HG02938 (cell line): ENCODE measurements at regions not wholly inside any gene's neighbourhood (a gene's known extent, or its start where the extent isn't known, plus 50 kb on each side); places are given as distances from the start of the nearest gene placed in this dataset.
"Not testable (repeated sequence)": the region's sequence is repeated elsewhere in the genome, so short reads cannot be mapped to it uniquely, and the experiment has no call there.

Experiments
- ATAC-seq: cut with Tn5 transposase; IDR thresholded peaks from one replicate; pipeline ENCODE4 v1.9.1; 2021; ENCODE audit warnings: mild to moderate bottlenecking, moderate library complexity; ENCODE audit not compliant: unreplicated experiment

DNA sequence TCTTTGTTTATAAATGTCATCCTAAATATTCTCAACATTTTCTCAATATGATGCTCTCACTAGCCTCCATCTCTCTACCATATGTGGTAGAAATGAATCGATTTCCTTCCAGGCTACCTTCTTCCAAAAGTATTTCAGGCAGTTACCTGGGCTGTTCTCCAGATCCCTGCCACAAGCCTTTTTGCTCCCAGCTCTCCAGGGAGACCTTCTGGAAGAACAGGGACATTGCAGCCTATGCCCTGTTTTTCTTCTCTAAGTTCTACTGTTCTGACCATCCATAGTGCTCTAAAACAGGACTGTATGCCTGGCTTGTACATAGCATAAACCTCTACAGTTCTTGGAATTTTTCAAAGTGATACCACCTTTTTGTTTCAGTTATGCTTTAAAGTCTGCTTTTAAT lies 552.8 kb downstream of the ANKRD7 start:
- no peak for ATAC-seq

DNA sequence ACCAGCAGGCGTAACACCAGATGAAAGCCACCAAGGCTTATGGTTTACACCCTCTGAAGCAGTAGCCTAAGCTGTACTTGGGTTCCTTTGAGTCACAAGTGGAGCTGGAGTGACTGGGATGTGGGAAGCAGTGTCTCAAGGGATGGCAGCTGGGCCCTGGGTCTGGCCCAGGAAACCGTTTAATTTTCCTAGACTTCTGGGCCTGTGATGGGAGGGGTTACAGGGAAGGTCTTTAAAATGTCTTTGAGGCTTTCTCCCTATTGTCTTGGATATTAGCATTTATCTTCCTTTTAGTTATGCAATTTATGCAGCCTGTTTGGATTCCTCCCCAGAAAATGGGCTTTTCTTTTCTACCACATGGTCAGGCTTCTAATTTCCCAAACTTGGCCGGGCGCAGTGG lies 568.2 kb downstream of the ANKRD7 start:
- no peak for ATAC-seq

DNA sequence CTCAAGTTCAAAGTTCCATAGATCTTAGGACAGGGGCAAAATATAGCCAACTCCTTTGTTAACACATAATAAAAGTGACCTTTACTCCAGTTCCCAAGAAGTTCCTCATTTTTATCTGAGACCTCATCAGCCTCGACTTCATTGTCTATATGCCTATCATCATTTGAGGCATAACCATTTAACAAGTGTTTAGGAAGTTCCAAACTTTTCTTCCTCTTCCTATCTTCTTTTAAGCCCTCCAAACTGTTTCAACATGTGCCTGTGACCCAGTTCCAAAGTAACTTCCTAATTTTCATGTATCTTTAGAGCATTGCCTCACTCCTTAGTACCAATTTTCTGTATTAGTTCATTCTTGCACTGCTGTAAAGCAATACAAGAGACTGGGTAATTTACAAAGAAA lies 569.1 kb downstream of the ANKRD7 start:
- ATAC-seq = no peak

DNA sequence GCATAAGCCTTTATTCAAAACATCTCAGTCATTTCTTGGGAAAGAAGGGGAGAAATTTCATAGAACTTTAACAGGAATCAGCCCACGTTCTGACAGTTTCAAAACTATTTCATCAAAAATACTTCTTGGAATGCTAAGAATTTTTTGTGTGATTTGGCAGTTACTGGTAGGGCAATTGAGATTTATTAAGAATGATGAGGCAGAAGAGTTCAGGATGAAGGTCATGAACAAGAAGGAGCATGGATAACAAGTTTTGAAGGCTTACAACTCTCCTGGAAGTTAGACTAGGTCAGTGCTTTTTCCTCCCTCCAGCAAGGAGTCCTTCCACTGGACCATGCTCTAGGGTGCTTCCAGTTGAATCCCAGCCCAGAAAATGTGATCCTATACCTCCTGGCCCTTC lies 569.9 kb downstream of the ANKRD7 start:
- ATAC-seq = no peak

DNA sequence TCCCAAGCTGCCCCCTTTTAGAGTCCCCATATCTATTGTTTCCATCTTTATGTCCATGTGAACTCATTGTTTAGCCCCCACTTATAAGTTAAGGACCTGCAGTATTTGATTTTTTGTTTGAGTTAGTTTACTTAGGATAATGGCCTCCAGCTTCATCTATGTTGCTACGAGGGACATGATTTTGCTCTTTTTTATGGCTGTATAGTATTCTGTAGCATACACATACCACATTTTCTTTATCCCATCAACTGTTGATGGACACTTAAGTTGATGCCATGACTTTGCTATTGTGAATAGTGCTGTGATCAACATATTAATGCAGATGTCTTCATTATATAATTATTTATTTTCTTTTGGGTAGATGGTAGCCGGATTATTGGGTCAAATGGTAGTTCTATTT lies 576.9 kb downstream of the ANKRD7 start:
- no peak for ATAC-seq

DNA sequence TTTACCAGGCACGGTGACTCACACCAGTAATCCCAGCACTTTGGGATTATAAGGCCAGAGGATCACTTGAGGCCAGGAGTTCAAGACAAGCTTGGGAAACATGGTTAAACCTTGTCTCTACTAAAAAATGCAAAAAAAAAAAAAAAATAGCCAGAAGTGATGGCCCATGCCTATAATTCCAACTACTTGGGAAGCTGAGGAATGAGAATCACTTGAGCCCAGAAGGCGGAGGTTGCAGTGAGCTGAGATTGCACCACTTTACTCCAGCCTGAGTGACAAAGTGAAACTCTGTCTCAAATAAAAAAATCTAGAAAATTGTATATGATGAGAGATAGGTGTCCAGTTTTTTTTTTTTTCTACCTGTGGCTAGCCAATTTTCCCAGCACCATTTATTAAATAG lies 578.2 kb downstream of the ANKRD7 start:
- ATAC-seq = no peak

DNA sequence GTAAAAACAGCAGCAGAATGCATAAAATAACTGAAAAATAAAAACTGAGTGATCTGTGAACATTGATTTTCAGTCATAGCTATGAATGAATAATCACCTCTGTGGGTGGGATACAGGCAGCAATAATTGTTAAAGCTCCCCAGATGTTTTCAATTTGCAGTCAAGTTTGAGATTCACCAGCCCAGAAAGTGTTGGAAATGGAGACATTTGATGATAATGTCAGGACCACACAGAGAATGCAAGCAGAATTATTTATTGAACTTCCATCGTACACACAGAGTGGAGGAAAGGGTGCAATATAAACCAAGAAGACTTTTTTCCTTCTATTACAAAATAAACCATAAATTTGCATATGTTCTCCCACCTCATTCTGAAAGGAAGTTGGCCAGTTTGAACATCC lies 601.7 kb downstream of the ANKRD7 start:
- ATAC-seq = no peak

DNA sequence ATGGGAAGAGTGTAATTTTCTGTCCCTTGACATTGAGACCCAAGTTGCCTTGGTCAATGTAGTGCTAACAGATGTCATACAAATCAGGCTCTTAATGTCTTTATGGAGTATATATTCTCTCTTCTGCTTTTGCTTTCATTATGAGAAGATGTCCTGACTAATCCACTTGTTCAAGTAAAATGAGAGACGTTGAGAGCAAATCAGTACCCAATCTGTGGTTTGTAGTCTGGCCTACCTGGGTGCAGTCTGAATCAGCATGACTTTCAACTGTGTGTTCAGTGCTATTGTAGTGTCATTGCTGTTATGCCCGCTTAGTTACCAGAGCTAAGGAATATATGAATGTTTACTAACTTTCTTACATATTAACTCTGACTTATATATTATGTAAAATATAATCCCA lies 612.4 kb downstream of the ANKRD7 start:
- ATAC-seq = peak; percentile 99

DNA sequence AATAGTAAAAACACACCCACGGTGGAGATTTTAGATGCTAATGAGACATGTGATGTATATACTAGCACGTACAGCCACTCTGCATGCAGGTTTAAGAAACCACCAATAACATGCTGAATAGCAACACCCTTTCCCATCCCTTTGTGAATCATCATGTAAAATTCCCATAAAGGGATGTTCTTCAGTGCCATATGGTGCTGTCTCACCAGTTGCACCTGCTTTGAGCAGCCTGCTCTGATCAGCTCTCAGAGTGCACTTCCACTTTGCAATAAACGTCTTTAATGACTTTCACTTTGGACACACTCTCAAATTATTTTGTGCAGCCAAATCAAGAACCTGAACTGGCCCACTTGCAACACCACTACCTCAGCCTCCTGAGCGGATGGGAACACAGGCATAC lies 615.0 kb downstream of the ANKRD7 start:
- no peak for ATAC-seq

DNA sequence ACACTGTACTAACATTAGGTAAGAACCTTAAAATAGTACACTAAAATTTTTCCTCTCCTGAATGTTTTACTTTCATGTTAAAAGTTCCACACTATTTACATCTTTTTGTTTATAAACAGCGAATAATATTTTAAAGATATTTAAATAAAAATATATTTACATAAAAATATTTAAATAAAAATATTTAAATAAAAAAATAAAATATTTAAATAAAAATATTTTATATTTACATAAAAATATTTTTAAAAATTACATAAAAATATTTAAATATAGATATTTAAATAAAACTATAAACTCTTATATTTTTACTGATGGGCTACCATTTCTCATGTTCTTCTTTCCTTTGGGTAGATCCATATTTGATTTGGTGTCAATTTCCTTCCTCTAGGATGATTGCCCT lies 619.0 kb downstream of the ANKRD7 start:
- ATAC-seq = no peak

DNA sequence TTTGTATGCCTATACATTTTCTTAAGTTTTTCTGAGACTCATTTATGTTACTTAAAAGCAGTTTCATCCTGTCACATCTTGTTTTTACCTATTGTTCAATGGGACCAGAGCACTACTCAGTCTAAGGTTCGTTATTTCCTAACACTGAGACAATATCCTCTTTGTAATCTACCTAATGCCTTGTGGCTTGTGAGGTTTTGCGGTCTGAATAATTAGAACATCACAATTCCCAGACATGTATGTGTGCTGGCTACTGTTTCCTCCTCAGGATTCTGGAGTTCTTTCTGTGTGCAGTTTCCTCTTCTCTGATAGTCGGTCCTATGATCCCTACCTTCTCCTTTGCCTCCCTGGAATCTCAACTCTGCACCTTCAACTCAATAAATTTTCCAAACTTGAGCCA lies 620.2 kb downstream of the ANKRD7 start:
- ATAC-seq = no peak

DNA sequence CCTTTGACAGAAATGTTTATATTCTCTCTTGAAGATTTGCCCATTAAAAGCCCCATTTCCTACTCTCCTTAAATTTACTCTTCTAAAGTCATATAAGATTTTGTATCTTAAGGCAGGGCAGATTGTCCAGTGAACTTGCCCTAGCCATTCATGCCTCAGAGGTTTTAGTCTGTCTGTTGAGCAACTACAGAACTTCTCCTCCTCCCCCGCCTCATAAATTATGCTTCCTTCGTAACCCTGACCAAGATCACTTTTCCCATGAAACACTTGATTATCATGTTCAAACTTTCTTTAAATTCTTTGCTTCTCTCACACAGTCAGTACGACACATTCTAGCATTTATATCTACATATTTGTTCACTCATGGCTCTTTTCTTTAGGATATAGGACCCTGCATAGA lies 621.3 kb downstream of the ANKRD7 start:
- ATAC-seq = no peak

DNA sequence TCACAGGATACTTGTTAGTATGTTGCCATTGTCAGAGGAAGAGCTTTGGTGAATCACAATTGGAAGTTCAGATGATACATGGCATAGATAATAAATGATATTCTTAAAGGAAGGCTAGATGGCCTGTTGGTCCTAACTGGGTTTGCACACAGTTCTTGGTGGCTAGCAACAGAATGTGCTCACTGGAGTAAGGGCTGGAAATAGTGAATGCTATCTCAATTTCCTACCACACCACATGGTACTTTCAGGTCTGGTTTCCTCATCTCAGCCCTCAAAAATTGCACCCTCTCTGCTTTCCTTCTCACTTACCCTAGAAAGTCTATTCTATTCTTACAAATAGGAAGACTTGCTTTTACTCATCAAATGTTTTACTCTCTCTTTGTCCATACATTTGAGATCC lies 622.5 kb downstream of the ANKRD7 start:
- ATAC-seq = no peak

DNA sequence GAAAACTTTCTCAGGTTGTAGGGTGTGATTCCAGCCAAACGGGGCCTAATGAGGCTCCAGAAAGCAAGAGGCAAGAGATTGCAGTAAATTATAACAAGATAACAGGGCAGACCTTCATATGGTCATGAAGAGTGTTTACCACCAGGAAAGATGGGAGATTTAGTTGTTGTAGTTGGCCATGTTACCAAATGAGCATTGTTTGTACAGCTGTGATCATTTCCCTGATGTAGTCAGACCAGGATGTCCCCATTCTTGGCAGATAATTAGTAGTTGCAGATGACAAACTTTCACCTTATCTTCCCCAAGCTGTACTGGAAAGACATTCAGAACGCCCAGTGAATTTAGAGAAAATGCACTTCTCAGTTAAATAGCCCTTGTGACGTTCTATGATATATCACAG lies 630.8 kb downstream of the ANKRD7 start:
- ATAC-seq = no peak

DNA sequence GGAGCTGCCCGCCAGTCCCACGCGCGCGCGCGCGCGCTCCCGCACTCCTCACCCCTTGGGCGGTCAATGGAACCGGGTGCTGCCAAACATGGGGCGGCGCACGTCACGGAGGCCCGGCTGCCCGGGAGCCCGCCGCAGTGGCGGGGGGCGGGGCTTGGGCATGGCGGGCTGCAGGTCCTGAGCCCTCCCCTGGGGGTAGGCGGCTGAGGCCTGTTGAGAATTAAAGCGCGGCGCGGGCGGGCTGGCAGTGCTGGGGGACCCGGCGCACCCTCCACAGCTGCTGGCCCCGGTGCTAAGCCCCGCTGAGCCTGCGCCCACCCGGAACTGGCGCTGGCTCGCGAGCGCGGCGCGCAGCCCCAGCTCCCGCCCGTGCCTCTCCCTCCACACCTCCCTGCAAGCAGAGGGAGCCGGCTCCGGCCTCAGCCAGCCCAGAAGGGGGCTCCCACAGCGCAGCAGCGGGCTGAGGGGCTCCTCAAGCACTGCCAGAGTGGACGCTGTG lies 634.2 kb downstream of the ANKRD7 start:
- no peak for ATAC-seq

DNA sequence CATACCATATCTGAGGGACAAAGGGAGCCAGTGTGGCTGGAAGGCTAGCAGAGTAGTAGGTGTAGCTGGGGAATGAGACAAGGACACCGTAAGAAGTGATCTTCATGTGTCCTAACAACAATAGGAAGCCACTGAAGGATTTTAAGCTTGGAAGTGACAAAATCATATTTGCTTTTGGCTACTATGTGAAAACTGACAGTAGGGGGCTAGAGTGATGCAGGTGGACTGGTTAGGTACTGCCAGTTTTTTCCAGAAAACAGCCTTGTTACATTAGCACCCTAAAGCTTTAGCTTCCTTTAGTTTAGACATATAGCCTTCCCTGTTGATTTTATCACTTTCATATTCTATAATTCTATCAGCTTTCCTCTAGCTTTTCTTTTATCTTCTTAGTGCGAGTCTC lies 637.1 kb downstream of the ANKRD7 start:
- no peak for ATAC-seq

DNA sequence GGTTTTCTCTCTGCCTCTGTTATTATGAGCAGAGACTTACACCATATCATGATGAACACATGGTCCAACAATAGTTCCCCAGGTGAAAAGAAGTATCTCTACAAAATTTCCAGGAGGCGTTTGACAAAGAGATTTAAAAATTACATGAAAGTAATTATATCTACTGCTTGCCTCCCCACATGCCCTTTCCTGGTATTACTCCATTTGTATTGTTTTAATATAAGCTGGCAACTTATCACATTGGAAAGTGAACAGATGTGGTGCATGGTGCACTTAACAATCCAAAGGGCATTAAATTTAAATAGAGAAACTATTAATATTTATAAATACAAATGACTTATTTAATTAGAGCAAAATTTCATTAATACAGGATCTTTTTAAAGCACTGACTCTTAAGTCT lies 638.2 kb downstream of the ANKRD7 start:
- no peak for ATAC-seq

DNA sequence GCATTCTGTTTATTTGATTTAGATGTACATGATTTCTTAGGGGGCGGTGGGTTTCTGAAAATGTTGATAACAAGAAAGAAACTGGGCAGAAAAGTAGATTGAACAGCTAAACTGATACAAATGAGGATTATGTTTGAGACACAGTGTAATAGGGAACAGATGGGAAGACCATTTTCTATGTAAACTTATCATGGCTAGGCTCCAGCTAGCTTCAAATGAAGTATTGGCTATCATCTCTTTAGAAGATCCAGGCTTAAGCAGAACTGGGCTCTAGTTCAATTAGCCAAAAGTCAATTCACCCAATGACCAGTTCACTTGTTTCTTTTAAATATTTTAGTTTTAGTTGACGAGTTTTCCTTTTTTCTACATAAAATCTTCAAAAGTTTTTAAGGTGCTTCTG lies 639.5 kb downstream of the ANKRD7 start:
- ATAC-seq = no peak

DNA sequence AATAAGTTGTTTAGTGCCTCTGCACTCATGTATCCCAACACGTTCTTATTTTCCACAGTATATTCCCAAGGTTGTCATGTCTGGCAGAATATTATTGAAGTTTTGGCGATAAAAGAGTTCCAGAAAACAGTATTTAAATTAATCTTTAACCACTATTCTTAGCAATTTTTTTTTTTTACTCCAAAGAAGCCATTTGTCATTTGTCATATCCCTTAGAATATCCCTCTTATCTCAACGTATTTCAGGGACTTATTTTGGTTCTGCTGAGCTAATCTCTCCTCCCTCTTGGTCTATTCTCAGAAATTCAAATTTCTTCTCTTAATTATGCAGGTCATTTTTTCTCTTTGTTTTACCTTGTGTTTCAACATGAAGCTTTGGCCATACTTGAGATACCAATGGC lies 643.4 kb downstream of the ANKRD7 start:
- no peak for ATAC-seq

DNA sequence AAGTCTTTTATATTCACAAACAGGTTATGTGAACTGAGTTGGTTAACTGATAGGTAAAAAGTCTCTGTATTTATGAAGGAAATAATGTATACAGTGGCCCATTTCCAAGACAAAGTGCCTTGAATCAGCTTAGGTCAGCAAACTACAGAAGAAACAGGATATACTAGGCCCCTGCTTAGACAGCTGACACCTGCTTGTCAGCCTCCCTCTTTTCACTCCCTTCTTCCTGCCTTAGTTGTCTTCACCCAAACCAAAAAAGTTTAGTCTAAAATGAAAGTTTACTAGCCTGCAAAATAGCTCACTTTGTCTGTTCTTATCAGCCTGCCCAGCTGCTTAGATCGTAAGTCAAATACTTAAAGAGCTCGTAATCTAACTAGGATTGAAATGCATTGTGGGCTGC lies 644.6 kb downstream of the ANKRD7 start:
- not testable (repeated sequence) for ATAC-seq

DNA sequence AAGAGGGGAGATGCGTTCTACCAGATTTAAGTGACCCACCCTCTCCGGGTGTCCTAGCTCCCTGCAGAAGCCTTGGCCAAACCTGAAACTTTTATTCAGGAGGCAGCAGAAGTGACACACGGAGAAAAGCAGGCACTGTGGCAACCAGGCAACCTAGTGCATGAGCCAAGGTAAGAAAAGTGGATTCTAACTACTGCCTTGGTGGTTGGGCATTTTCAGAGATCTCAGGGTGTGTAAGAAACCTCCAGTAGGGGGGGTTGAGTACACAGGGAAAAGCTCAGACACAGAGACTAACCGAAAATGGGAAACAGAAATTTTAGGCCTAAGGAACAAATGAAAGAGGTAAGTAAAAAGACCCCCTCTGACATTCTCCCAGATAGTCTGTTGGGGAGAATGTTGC lies 645.7 kb downstream of the ANKRD7 start:
- no peak for ATAC-seq

DNA sequence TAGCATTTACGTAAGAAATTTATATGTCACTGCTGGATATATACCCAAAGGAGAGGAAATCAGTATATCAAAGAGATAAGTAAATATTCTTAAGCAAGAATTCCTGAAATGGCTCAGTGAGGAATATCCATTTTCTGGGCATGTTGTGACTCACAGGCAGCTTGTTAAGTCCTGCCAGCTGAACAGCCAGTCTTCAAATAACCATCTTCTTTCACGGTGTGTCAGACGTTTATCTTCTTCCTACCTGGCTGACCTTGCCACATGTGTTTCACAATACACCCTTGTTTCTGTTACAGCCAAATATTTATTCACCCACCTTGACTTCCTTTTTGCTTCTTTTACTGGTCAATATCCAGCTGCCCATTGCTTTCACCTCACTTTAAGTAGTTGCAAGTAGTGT lies 648.1 kb downstream of the ANKRD7 start:
- no peak for ATAC-seq

DNA sequence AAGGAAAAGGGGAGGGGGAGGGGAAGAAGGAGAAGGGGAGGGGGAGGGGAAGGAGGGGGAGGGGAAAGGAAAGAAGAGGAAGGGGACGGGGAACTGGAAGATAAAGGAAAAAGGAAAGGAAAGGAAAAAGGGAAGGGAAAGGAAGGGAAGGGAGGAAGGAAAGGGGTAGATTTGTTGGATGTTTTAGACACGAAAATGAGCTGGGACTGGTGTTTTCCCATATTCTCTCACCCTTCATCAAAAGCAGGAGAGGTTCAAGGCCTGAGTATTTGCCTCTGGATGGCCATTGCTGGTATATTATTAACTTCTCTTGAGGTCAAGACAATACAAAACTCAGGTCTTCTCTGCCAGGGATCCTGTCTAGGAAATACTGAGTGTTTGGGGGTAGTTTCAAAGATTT lies 652.7 kb downstream of the ANKRD7 start:
- no peak for ATAC-seq

DNA sequence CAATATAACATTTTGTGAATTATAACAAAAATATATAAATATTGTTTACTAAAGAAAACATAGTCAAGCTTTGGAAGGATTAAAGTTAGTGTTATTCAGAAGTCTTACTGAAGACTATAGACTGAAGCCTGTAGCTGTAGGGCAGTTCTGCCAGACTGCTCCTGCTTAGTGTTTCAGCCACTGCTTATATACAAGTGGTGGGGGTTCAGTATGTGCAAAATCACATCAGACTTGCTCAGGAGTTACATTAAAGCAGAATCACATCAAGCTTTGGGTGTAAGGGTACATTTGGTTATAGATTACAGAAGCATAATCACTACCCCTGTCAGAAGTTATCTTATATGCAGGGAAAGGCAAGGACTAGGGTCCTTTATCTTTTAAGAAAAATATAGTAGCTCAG lies 653.8 kb downstream of the ANKRD7 start:
- ATAC-seq = no peak
